SK-N-MC (cell line): ENCODE measurements at regions not wholly inside any gene's neighbourhood (a gene's known extent, or its start where the extent isn't known, plus 50 kb on each side); places are given as distances from the start of the nearest gene placed in this dataset.

Experiments used
- EZH2 ChIP-seq: fragments of 200-600 bp; sonication (generic); IDR thresholded peaks from one replicate; pipeline ENCODE4 v1.6.1; 2017; ENCODE audit warnings: antibody characterized with exemption
- POLR2AphosphoS5 ChIP-seq: IDR thresholded peaks from 2 replicates; pipeline ENCODE4 v1.6.1; 2012; ENCODE audit warnings: mild to moderate bottlenecking, low read depth, low read length, borderline replicate concordance

- TF ChIP-seq EZH2 (no peak), POLR2AphosphoS5 (no peak)
Measured at GRCh38 chr13:37303606-37304005, 198.1 kb upstream of the CSNK1A1L start.
